Cardiac muscle cell (in vitro differentiated cells and primary cell): ENCODE measurements at regions not wholly inside any gene's neighbourhood (a gene's known extent, or its start where the extent isn't known, plus 50 kb on each side); places are given as distances from the start of the nearest gene placed in this dataset.

ENCODE experiments used
- DNase-seq, 2 donors: peaks; one replicate each; pipeline versions ENCODE4 v3.0.0 to v3.0.0-alpha.2; 2010 to 2017; ENCODE audit warnings: low read depth in 1 of 2, low spot score in 1 of 2
- H3K27ac ChIP-seq: fragments of 200-600 bp; sonication (generic); 2 replicates; pipeline ENCODE4 v1.5.1; 2016
- H3K27me3 ChIP-seq: fragments of 200-600 bp; sonication (generic); 2 replicates; pipeline ENCODE4 v1.6.0; 2016; ENCODE audit warnings: control low read depth
- H3K36me3 ChIP-seq: fragments of 200-600 bp; sonication (generic); 2 replicates; pipeline ENCODE4 v1.5.1; 2016; ENCODE audit warnings: control low read depth
- H3K4me1 ChIP-seq: fragments of 200-600 bp; sonication (generic); 2 replicates; pipeline ENCODE4 v1.8.1; 2017; ENCODE audit warnings: low read depth, mild to moderate bottlenecking, mixed run types
- H3K4me3 ChIP-seq: fragments of 200-600 bp; sonication (generic); 2 replicates; pipeline ENCODE4 v1.5.1; 2016; ENCODE audit warnings: mild to moderate bottlenecking
- H3K9me3 ChIP-seq: fragments of 200-600 bp; sonication (generic); 2 replicates; pipeline ENCODE4 v1.5.1; 2017; ENCODE audit warnings: low read depth, mild to moderate bottlenecking, control low read depth
- TF ChIP-seq, protein P1 (sequence below): IDR thresholded peaks from 2 replicates; pipeline ENCODE4 v1.5.1; 2012; ENCODE audit warnings: low read depth, mild to moderate bottlenecking, low read length

DNA sequence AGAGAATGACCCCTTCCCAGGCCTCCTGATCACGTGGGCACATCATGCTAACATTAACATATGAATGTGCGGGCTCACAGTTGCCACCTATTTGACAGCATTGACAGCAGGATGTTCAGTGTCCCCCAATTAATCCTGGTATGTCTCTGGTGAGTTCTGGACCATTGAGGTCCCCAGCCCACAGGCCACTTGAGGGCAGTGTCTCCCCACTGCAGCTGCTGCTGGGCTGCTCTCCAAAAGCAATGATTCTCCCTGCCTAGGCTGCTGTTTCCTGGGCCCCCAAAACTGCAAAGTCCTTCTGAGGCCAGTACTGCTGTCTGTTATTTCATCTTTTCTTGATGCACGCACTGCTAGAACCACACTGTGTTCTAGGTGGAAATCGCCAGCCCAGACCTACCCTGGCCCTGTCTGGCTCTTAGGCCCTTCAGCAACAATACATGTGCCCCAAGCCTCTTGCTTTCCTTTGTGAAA is 52.7 kb upstream of the MAPK4 start:
- Histone ChIP-seq H3K4me3 (no peak overlapping the region), H3K36me3 (no peaks in the 10 kb centered on the region), H3K27ac (no peak overlapping the region), H3K4me1 (no peaks in the 10 kb centered on the region), H3K9me3 (no peaks in the 10 kb centered on the region), H3K27me3 (no peaks in the 10 kb centered on the region)
- TF ChIP-seq, protein P1, sequence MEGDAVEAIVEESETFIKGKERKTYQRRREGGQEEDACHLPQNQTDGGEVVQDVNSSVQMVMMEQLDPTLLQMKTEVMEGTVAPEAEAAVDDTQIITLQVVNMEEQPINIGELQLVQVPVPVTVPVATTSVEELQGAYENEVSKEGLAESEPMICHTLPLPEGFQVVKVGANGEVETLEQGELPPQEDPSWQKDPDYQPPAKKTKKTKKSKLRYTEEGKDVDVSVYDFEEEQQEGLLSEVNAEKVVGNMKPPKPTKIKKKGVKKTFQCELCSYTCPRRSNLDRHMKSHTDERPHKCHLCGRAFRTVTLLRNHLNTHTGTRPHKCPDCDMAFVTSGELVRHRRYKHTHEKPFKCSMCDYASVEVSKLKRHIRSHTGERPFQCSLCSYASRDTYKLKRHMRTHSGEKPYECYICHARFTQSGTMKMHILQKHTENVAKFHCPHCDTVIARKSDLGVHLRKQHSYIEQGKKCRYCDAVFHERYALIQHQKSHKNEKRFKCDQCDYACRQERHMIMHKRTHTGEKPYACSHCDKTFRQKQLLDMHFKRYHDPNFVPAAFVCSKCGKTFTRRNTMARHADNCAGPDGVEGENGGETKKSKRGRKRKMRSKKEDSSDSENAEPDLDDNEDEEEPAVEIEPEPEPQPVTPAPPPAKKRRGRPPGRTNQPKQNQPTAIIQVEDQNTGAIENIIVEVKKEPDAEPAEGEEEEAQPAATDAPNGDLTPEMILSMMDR: peak; percentile 90
- peak; percentile 74 to 81 for DNase-seq

DNA sequence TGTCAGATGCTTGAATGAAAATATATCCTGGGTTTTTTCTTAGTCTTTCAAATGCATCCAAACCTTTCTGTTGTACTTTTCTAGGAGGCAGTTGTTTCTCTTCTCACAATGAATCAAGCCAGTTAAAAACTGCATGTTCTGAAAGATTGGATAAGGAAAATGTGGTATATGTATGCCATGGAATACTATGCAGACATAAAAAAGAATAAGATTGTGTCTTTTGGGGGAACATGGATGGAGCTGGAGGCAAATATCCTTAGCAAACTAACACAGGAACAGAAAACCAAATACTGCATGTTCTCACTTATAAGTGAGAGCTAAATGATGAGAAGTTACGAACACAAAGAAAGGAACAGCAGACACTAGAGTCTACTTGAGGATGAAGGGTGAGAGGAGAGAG is 51.7 kb upstream of the MAPK4 start:
- Histone ChIP-seq H3K36me3 (no peaks in the 10 kb centered on the region), H3K27me3 (no peaks in the 10 kb centered on the region), H3K4me3 (no peak overlapping the region), H3K27ac (no peak overlapping the region), H3K9me3 (no peaks in the 10 kb centered on the region), H3K4me1 (no peaks in the 10 kb centered on the region)
- no peak for DNase-seq
- TF ChIP-seq, protein P1: no peak

DNA sequence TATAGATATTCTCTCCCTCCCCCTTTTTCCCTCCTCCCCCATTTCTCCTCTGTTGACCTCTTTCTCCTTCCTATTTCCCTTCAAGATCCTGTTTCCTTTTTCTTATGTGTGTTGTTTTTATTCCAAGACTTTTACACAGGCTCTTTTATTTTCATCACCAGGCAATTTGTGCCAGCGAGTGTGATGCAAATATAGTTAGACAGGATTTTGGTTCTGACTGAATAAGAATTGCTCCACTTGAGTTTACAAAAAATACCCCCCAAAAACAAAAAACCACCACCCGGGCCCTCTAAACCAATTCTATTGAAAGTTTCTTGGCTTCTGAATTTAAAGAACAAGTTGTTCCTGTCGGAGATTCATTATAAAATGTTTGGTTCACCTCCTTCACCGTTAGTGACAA is 50.9 kb upstream of the MAPK4 start:
- TF ChIP-seq, protein P1: no peak

More for the DNA sequence above, 50.9 kb upstream of the MAPK4 start:
- no peak for DNase-seq
- Histone ChIP-seq H3K27me3 (no peaks in the 10 kb centered on the region), H3K27ac (no peak overlapping the region), H3K9me3 (no peaks in the 10 kb centered on the region), H3K36me3 (no peaks in the 10 kb centered on the region), H3K4me1 (no peaks in the 10 kb centered on the region), H3K4me3 (no peak overlapping the region)
